ELR (cell line): ENCODE measurements at regions not wholly inside any gene's neighbourhood (a gene's known extent, or its start where the extent isn't known, plus 50 kb on each side); places are given as distances from the start of the nearest gene placed in this dataset.
A peak's percentile ranks its signal among the peaks of the same experiment; 100 is the strongest.
"Not testable (repeated sequence)": the region's sequence is repeated elsewhere in the genome, so short reads cannot be mapped to it uniquely, and the experiment has no call there.

ENCODE experiments used
- DNase-seq: peaks from one replicate; pipeline ENCODE4 v3.0.0-alpha.2; 2015; ENCODE audit warnings: low read depth

DNA sequence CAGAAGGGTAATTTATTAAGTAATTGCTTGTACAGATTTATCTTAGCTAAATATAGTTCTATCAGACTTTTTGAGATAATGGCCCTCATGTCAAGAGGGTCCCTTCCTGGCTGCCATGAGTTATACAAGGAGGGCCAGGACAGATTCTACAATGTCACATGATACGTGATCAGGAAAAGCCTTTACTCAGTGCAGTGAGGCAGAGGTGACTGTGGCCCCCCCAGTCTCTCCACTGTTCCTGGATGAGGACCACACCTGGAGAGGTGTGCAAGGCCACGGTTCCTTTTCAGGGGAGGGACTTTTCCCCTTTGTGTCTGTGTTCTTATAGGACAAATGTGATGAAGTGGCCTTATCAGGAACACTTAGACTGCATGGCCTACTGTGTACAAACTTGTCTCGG is 54.3 kb upstream of the LRCH1 start:
- no peak for DNase-seq

DNA sequence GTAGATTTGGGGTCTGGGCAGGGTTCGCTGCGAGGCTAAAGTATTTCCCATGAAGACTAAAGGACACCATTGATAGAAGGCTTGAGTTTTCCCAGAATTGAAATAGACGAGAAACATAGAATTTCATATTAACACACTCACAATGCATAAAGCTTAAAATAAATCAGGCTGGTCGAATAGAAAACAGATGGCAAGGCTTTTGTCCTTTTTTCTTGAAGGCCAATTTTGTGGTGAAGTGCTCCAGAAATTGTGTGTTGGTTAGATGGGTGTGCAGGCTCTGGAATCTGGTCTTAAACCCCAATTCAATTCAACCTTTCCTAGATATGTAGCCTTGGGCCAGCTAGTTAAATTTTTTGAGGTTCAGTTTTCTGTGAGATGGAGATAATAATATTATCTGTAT is 56.9 kb upstream of the LRCH1 start:
- no peak for DNase-seq

DNA sequence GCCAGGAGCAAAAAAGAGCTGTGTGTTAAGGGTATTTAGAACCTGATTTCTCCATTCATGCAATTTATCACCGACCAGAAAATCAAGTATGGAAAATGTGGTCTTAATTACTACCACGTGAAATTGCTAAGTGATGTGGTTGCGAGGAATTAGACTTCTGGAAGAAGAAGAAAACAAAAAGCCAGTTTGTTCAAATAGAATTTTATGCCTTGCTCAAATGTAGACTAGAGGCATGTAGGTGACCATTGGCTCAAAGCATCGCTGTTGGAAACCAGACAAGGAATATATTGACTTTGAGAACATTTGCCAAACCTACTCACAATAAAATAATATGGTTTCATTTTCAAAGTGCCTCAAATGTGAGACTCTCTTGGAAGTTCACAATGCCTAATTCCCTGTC is 57.3 kb upstream of the LRCH1 start:
- DNase-seq, result no peak

DNA sequence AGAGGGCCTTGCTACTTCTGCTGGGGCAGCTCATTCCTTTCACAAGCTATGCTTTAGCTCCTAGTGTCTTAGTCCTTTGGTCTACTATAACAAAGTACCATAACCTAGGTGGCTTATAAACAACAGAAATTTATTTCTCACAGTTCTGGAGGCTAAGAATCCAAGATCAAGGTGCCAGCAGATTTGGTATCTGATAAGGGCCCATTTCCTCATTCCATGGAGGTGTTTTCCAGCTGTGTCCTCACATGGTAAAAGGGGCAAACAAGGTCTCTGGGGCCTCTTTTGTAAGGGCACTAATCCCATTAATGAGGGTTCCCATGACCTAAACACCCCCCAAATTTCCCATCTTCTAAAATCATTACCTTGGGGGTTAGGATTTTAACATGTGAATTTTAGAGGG is 57.9 kb upstream of the LRCH1 start:
- no peak for DNase-seq

DNA sequence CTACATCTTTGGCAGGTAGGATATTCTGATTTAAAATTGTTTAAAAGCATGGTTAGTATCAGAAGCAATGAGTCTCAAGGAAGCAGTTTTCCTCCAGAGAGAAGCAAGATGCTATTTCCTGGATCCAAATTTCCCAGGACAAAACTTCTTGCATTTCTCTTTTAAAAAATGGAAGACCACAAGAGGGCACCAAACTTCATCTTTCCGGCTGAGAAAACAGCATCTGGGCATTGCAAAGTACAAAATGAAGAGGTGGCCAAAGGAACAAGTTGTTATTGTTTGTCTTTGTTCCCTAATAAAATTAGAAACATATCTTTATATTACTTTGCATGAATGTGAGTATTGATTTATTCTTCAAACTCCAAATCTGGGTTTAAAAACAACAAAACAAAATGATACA is 60.0 kb upstream of the LRCH1 start:
- DNase-seq, result peak; percentile 65

DNA sequence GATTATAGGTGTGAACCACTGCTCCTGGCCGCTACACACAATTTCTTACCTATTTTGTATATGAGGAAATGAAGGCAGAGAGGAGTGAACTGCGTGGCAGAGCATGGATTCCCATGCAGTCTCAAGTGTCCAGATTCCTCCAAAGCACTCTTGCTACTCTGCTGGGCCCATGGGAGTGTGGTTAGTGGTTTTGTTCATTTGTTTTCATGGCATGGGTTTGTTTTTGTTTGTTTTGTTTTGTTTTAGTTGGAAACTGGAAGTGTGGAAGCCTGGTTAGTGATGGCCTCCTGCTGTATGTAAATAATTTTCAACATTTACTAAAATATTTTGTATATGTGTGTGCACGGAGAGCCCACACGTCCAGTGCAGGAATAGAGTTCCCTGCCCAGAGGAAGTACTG is 61.3 kb upstream of the LRCH1 start:
- DNase-seq, result no peak

DNA sequence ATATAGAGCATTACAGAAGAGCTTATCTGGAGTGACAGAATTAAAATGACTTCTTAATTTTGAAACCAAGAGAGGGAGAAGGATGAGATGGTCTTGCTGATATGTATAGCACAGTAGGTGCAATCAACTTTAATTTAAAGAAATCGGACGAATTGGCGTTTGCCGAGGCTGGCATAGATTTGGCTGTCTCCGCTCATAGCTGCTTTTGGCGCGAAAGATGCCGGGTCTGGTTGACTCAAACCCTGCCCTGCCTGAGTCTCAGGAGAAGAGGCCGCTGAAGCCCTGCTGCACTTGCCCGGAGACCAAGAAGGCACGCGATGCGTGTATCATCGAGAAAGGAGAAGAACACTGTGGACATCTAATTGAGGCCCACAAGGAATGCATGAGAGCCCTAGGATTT is 62.3 kb upstream of the LRCH1 start:
- DNase-seq, result not testable (repeated sequence)

DNA sequence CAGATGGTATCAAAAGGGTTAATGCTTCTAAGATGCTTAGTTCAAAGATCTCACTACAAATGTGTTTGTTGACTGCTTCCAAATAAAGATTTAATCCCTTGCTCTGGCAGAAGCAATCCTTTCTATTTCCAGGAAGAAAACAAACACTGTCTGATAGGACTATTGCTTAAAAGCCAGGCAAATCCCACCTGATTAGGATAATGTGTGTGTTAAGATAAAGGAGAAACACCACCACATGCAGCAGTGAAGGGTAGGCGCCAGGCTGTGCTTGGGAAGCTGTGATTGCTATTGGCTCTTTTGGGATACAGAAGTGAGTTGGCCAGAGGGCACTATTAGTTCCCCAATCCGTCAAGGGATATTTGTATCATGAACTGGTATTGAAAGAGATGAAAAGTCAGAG is 62.8 kb upstream of the LRCH1 start:
- no peak for DNase-seq

DNA sequence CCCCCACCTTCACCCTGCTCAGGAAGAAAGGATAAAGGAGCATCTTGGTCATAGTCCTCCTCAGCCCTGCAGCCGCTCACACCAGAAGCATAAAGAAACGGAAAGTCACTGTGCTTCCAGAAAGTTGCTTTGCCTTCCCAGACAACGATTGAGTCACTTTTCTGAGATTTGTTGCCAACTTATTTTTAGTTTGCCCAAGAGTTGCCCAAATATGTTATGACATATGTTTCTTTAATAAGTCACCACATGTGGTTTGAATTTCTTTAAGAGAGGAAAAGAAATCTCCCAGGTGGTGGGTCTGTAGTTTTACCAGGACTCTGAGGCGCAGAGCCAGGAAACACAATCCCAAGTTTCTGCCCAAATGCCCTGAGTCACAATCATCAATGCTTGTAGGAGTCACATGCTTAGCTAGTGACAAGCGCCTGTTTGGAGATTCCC is 63.4 kb upstream of the LRCH1 start:
- DNase-seq, result peak; percentile 52

DNA sequence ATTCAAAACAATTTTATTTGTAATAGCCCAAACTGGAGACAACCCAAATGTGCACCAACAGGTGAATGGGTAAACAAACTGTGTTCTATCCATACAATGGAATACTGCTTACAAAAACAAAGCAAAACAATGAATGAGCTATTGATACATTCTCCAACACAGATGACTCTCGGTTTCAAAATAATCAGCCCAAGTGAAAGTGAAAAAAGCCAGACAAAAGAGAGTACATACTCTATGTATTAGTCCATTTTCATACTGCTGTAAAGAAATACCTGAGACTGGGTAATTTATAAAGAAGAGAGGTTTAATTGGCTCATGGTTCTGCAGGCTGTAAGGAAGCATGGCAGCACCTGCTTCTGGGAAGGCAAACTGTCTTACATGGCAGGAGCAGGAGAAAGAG is 65.2 kb upstream of the LRCH1 start:
- no peak for DNase-seq

DNA sequence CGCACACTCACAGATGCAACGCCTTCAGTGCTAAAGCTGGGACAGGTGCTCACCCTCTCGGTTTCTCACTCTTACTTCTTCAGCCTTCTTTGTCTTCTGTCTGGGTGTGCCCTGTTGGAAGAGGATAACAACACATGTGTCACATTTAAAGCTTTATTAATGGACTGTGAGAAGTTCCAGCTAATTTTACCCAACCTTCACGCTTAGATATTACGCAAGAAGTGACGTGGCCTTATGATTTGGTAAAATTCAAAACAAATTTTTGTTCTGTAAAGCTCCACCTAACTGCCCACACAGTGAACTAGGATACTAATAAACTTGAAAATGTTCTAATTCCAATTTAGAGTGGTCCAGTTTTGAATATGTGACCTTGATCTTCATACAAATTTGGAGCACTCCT is 66.7 kb upstream of the LRCH1 start:
- DNase-seq, result no peak

DNA sequence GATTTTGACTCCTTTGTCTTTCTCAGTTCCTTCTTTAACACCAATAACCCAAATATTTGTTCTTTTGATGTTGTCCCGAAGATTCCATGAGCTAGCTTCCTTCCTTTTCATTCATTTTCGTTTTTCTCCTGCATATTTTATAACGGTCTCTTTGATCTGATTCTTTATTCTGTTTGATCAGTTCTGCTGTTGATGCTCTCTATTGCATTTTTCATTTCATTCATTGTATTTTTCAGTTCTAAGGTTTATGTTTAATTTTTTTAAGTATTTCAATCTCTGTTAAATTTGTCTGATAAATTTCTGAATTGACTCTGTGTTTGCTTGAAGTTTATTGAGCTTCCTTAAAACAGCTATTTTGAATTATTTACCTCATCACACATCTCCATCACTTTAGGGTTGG is 68.4 kb upstream of the LRCH1 start:
- DNase-seq, result no peak

DNA sequence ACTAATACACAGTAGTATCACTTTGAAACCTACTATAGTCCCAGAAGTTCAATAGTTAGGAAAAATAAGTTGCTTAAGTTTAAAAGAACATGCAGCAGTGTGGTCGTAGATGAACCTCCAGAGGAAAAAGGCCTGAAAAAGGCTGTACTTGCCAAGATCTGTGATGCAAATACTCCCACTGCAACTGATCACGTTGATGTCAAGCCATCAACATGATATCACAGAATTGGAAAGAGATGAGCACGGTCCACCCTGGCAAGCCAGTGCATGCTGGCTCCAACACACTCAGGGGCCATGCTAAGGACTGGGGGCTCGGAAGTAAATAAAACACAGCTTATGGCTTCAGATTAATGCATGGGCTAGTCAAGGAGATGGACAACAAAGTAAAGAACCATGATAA is 71.8 kb upstream of the LRCH1 start:
- no peak for DNase-seq

DNA sequence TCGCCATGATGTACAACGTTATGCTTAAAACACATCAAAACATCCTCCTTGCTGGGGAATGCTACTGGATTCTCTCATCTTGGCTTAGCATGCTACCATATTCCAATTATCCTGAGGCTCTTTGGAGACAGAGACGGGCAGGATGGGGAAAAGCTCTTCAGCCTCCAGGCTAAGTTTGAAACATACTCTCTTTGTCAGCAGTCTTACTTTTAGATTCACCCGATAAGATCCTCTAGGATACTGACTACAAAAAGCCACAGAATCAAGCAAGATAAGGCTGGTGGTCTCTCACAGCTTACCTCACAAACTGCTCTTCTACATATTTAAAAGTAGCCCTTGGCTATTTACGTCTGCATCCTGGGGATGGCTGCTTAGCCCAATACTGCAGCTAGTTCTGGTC is 72.8 kb upstream of the LRCH1 start:
- no peak for DNase-seq

DNA sequence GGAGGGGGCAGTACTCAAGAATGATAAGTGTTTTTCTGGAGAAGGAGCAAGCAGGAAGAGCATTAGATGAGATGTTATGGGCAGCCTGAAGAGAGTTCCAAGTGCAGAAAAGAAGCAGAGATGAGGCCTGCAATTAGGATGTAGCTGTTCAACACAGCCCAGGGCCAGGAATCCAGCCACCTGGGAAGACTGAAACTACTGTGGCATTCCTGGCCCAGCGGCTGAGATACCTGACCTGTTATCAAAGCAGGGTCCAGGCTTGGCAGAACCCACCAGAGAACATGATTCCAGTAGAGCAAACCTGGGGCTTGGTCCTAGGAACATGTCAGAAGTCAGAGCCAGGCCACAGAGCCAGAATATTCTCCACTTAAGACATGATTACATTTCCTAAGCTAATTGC is 73.3 kb upstream of the LRCH1 start:
- DNase-seq, result no peak

DNA sequence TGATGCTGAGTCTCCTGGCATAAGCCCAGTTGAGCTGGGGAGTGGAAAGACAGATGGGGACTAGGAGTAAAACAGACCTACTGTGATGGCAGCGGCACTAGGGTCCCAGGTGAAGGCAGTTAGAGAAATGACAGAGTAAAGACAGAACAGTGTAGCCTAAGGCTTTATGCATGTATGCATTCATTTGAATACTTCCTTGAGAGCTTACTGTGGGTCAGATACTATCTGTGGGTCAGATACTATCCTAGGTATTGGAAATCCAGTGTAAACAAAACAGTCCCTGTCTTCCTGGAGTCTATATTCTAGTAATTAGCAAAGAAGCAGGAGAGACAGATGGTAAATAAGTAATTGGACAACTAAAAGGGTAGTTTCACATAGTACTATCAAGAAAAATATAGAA is 73.7 kb upstream of the LRCH1 start:
- no peak for DNase-seq

DNA sequence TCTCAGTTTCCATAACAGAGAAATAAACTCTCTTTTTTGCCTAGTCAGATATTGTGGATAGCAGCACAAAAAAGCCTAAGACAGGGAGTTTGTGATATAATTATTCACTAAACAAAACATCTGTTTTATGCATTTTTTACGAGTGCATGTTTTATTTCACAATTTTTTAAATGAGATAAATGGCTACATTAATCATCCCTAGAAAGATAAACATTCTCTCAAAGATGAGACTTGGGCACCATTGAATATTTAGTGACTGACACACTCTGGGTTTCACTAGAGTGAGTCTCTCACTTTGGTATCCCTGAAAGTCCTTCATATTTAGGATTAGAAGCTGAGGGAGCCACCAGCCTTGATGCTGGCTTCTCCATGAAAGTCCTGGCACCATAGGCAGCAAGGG is 74.3 kb upstream of the LRCH1 start:
- DNase-seq, result no peak

DNA sequence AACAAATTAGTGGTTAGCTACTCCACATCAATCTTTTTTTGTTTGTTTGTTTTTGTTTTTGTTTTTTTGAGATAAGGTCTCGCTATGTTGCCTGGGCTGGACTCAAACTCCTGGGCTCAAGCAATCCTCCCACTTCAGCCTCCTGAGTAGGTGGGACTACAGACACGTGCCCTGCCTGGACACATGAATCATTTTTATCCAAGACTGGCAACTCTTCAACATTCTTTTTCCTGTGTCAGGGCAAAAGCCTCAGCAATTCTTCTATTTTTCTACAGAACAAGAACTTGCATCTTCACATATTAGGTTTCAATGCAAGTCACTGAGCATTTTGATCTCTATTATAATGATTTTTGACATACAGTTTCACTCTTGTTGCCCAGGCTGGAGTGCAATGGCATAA is 76.8 kb upstream of the LRCH1 start:
- peak; percentile 6 for DNase-seq

DNA sequence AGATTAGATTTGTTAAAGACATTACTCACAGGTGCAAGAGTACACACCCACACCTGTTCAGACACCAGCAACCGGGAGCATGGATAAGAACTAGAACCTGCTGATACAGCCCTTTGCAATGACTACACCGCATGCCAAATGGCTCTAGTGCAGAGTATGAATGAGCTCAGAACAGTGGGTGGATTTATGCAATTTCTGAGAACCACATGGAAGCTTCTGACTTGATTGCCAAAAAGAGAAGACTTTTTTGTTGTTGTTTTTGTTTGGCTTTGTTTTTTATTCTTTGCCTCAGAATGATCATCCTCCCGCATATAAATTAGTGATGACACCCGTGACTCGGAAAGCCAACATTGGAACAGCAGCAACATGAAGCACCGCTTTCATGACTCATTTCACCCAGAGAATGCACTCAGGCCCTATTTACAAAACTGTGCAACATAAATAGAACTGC is 77.4 kb upstream of the LRCH1 start:
- peak; percentile 49 for DNase-seq

DNA sequence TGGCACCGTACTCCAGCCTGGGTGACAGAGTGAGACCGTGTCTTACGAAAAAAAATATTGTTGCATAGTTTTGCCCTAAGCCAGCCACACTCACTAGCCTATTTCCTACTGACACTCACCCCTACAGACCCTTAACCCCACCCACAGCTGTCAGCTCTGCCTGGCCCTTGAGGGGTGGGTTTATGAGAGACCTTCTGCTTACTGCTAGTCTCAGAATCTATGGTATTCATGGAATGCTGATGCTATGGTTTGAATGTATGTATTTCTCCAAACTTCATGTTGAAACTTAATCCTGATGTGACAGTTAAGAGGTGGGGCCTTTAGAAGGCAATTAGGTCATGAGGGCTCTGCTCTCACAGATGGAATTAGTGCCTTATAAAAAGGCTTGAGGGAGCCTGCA is 79.2 kb upstream of the LRCH1 start:
- no peak for DNase-seq

DNA sequence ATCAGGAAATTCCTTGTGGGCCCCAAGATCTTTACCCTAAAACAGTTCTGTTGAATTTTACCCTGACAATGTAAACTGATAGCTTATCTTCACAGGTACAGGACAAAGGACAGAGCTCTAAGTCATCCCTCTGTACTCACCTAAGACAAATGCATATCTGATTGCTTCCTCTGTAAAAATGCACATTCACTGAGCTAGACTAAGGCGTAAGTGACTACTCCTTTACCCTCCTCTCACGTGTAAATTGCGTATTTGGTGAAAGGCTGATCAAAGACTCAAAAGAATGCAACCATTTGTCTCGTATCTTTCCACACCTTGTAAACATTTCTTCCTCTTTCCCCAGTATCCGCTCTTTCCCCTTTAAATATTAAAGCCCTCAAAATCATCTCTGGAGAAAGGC is 80.6 kb upstream of the LRCH1 start:
- no peak for DNase-seq

DNA sequence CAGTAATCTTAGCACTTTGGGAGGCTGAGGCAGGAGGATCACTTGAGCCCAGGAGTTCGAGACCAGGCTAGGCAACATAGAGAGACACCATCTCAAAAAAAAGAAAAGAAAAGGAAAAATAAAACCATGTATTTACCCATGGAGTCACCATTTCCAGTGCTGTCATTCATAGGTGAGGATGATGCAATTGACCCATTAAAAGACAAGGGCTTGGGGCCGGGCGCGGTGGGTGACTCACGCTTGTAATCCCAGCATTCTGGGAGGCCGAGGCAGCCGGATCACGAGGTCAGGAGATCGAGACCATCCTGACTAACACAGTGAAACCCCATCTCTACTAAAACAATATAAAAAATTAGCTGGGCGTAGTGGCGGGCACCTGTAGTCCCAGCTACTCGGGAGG is 82.6 kb upstream of the RUBCNL start:
- DNase-seq, result peak; percentile 10

DNA sequence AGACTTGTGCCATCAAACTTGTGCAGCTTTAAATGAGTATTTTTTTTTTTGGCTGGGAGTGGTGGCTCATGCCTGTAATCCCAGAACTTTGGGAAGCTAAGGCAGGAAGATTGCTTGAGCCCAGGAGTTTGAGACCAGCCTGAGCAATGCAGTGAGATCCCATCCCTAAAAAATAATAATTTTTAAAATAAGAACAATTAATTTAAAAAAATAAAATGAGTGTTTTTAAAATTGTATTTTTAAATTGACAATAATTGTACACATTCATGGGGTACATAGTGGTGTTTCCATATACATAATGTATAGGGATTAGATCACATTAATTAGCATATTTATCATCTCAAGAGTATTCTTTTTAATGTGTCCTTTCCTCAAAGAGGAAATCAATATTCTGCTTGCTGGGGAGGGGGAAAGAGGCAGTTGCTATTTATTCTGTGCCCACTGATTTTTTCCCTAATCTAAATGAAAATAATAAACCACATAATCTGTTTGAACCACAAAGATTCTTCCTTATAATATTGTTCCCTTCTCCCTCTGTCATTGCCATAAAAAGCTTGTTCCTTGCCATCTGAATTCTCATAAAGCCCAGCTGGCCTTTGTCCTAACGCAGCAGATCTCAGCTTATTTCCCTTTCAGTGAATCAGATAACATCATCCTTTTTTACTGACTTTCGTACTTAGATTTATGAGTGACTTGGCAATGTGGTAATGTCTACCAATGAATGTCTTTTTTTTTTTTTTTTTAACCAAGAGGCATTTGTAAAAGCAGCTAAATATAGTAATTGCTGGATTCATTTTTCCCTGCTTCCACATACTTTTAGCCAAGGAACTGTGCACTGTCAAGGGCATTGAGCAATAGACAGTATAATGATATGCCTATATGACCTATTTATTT is 81.8 kb upstream of the RUBCNL start:
- peak; percentile 4 for DNase-seq

DNA sequence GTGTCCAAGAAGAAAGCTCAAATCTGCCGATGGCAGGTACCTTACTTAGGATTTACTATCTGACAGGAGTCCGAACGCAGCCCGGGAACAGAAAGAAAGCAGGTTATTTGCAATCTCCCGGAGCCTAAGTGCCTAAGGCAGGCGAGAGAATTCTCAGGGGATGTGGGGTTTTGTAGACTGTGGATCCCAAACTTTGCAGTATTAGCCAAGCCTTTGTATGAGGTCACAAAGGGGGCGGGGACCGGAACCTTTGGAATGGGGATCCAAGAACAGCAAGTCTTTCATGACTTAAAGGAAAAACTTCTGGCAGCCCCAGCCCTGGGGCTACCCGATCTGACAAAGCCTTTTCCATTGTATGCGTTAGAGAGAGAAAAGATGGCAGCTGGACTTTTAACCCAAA is 80.6 kb upstream of the RUBCNL start:
- not testable (repeated sequence) for DNase-seq
